ENCODE measurements at regions not wholly inside any gene's neighbourhood (a gene's known extent, or its start where the extent isn't known, plus 50 kb on each side); places are given as distances from the start of the nearest gene placed in this dataset.

DNA sequence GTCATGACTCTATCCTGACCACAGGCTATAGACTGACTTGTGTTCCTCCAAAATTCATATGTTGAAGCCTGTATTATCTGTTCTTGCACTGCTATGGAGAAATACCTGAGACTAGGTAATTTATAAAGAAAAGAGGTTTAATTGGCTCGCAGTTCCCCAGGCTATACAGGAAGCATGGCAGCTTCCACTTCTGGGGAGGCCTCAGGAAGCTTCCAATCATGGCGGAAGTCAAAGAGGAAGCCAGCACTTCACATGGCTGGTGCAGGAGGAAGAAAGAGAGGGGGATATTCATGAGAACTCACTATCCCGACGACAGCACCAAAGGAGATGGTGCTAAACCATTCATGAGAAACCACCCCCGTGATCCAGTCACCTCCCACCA lies 84.3 kb upstream of the KDM7A start:
- TF ChIP-seq, protein P1, sequence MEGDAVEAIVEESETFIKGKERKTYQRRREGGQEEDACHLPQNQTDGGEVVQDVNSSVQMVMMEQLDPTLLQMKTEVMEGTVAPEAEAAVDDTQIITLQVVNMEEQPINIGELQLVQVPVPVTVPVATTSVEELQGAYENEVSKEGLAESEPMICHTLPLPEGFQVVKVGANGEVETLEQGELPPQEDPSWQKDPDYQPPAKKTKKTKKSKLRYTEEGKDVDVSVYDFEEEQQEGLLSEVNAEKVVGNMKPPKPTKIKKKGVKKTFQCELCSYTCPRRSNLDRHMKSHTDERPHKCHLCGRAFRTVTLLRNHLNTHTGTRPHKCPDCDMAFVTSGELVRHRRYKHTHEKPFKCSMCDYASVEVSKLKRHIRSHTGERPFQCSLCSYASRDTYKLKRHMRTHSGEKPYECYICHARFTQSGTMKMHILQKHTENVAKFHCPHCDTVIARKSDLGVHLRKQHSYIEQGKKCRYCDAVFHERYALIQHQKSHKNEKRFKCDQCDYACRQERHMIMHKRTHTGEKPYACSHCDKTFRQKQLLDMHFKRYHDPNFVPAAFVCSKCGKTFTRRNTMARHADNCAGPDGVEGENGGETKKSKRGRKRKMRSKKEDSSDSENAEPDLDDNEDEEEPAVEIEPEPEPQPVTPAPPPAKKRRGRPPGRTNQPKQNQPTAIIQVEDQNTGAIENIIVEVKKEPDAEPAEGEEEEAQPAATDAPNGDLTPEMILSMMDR (IDR thresholded peaks at IDR 0.05) = no peak
- TF ChIP-seq POLR2A (IDR thresholded peaks at IDR 0.05) (no peak), EP300 (IDR thresholded peaks at IDR 0.05) (no peak), POLR2AphosphoS5 (IDR thresholded peaks at IDR 0.05) (no peak)
